ENCODE measurements at regions not wholly inside any gene's neighbourhood (a gene's known extent, or its start where the extent isn't known, plus 50 kb on each side); places are given as distances from the start of the nearest gene placed in this dataset.

GRCh38 chr7:159197066-159197975, 52.7 kb upstream of the VIPR2 start:
- no peak for TF ChIP-seq CTCF (IDR thresholded peaks at IDR 0.05)
- TF ChIP-seq ZFX (IDR thresholded peaks at IDR 0.05; ENCODE audit: borderline replicate concordance) = no peak
- H3K27ac ChIP-seq = no peak overlapping the region

- TF ChIP-seq CTCF (IDR thresholded peaks at IDR 0.05) (no peak), ZFX (IDR thresholded peaks at IDR 0.05; ENCODE audit: borderline replicate concordance) (no peak)
- H3K27ac ChIP-seq = no peak overlapping the region
Measured at GRCh38 chr7:159196584-159196983, 51.9 kb upstream of the VIPR2 start.

GRCh38 chr7:159195946-159196345, 51.3 kb upstream of the VIPR2 start:
- TF ChIP-seq ZFX (IDR thresholded peaks at IDR 0.05; ENCODE audit: borderline replicate concordance) (no peak), CTCF (IDR thresholded peaks at IDR 0.05) (no peak)
- no peak overlapping the region for H3K27ac ChIP-seq
